Activated T-helper 1 cell treated with anti-CD3 and anti-CD28 coated beads, Interleukin-12 subunit alpha, Interleukin-12 subunit beta, Interleukin-2, Interleukin-4 antibody, amounts not matched to agents 30 ng/mL and 10 ng/mL and 1 ng/mL, durations not matched to agents 14 hours and 24 hours and 36 hours (primary cell): ENCODE measurements at regions not wholly inside any gene's neighbourhood (a gene's known extent, or its start where the extent isn't known, plus 50 kb on each side); places are given as distances from the start of the nearest gene placed in this dataset.
"Not testable (repeated sequence)": the region's sequence is repeated elsewhere in the genome, so short reads cannot be mapped to it uniquely, and the experiment has no call there.

Experiments used
- DNase-seq: peaks from one replicate; pipeline ENCODE4 v3.0.0; 2021; ENCODE audit warnings: low spot score
- H3K27ac Mint-ChIP-seq: one replicate; pipeline ENCODE4 v1.8.0; 2021; ENCODE audit warnings: mild to moderate bottlenecking, mixed read lengths
- H3K27me3 Mint-ChIP-seq: one replicate; pipeline ENCODE4 v1.8.0; 2022; ENCODE audit warnings: mild to moderate bottlenecking, moderate library complexity, mixed read lengths; ENCODE audit not compliant: insufficient read depth
- H3K36me3 Mint-ChIP-seq: one replicate; pipeline ENCODE4 v1.8.0; 2021; ENCODE audit warnings: low read depth, mixed read lengths
- H3K4me1 Mint-ChIP-seq: one replicate; pipeline ENCODE4 v1.8.0; 2021; ENCODE audit warnings: low read depth, mixed read lengths
- H3K4me3 Mint-ChIP-seq: one replicate; pipeline ENCODE4 v1.8.0; 2021; ENCODE audit warnings: mild to moderate bottlenecking, moderate library complexity, mixed read lengths
- H3K9me3 Mint-ChIP-seq: one replicate; pipeline ENCODE4 v1.8.0; 2021; ENCODE audit warnings: mixed read lengths
- intact Hi-C: fragments of 100-400 bp; cut with micrococcal nuclease; formaldehyde crosslinking; loops from one replicate; pipeline ENCODE4 v1.15.1; 2024

- Mint-ChIP-seq H3K9me3 (peaks cover 14% of the 10 kb centered on the region), H3K36me3 (no peaks in the 10 kb centered on the region), H3K27ac (no peak overlapping the region), H3K4me1 (no peaks in the 10 kb centered on the region), H3K4me3 (no peak overlapping the region), H3K27me3 (no peaks in the 10 kb centered on the region)
- intact Hi-C loops = no loop called here
- no peak for DNase-seq
Observed at GRCh38 chr1:104212239-104212638, 462.5 kb downstream of the AMY1C start.

GRCh38 chr1:104217395-104217986 is 467.8 kb downstream of the AMY1C start:
- intact Hi-C loops, H3K4me3 Mint-ChIP-seq, DNase-seq, H3K36me3 Mint-ChIP-seq, H3K27me3 Mint-ChIP-seq, H3K27ac Mint-ChIP-seq, H3K4me1 Mint-ChIP-seq: not testable (repeated sequence)
- H3K9me3 Mint-ChIP-seq = peaks cover 28% of the 10 kb centered on the region

GRCh38 chr1:104229860-104230259 is 480.2 kb downstream of the AMY1C start:
- no peaks in the 10 kb centered on the region for H3K27me3 Mint-ChIP-seq
- no peaks in the 10 kb centered on the region for H3K36me3 Mint-ChIP-seq
- intact Hi-C loops = no loop called here
- no peaks in the 10 kb centered on the region for H3K4me1 Mint-ChIP-seq
- H3K9me3 Mint-ChIP-seq = no peaks in the 10 kb centered on the region
- H3K27ac Mint-ChIP-seq = no peak overlapping the region
- DNase-seq = no peak
- no peak overlapping the region for H3K4me3 Mint-ChIP-seq

GRCh38 chr1:104231676-104232075 is 482.0 kb downstream of the AMY1C start:
- no peak overlapping the region for H3K4me3 Mint-ChIP-seq
- no peaks in the 10 kb centered on the region for H3K36me3 Mint-ChIP-seq
- no peaks in the 10 kb centered on the region for H3K4me1 Mint-ChIP-seq
- H3K9me3 Mint-ChIP-seq = no peaks in the 10 kb centered on the region
- intact Hi-C loops = no loop called here
- no peak overlapping the region for H3K27ac Mint-ChIP-seq
- DNase-seq = no peak
- no peaks in the 10 kb centered on the region for H3K27me3 Mint-ChIP-seq

- no peaks in the 10 kb centered on the region for H3K27me3 Mint-ChIP-seq
- no peaks in the 10 kb centered on the region for H3K4me1 Mint-ChIP-seq
- no peak for DNase-seq
- no peak overlapping the region for H3K4me3 Mint-ChIP-seq
- H3K27ac Mint-ChIP-seq = no peak overlapping the region
- H3K36me3 Mint-ChIP-seq = no peaks in the 10 kb centered on the region
- intact Hi-C loops = no loop called here
- no peaks in the 10 kb centered on the region for H3K9me3 Mint-ChIP-seq
Observed at GRCh38 chr1:104235141-104235540, 485.4 kb downstream of the AMY1C start.

GRCh38 chr1:104238991-104239390 is 489.3 kb downstream of the AMY1C start:
- Mint-ChIP-seq H3K9me3 (no peaks in the 10 kb centered on the region), H3K27ac (no peak overlapping the region), H3K27me3 (no peaks in the 10 kb centered on the region), H3K36me3 (no peaks in the 10 kb centered on the region), H3K4me3 (no peak overlapping the region), H3K4me1 (no peaks in the 10 kb centered on the region)
- intact Hi-C loops = no loop called here
- no peak for DNase-seq

- intact Hi-C loops = no loop called here
- no peaks in the 10 kb centered on the region for H3K4me1 Mint-ChIP-seq
- no peak overlapping the region for H3K27ac Mint-ChIP-seq
- H3K36me3 Mint-ChIP-seq = no peaks in the 10 kb centered on the region
- H3K9me3 Mint-ChIP-seq = no peaks in the 10 kb centered on the region
- no peak for DNase-seq
- H3K4me3 Mint-ChIP-seq = no peak overlapping the region
- no peaks in the 10 kb centered on the region for H3K27me3 Mint-ChIP-seq
Observed at GRCh38 chr1:104248385-104248784, 498.7 kb downstream of the AMY1C start.

- H3K4me3 Mint-ChIP-seq = no peak overlapping the region
- peaks cover 5% of the 10 kb centered on the region for H3K9me3 Mint-ChIP-seq
- H3K36me3 Mint-ChIP-seq = no peaks in the 10 kb centered on the region
- no peaks in the 10 kb centered on the region for H3K27me3 Mint-ChIP-seq
- no peak for DNase-seq
- intact Hi-C loops = no loop called here
- no peak overlapping the region for H3K27ac Mint-ChIP-seq
- no peaks in the 10 kb centered on the region for H3K4me1 Mint-ChIP-seq
Observed at GRCh38 chr1:104259481-104259880, 509.8 kb downstream of the AMY1C start.

GRCh38 chr1:104263110-104263509 is 513.4 kb downstream of the AMY1C start:
- H3K27ac Mint-ChIP-seq, H3K27me3 Mint-ChIP-seq, intact Hi-C loops, H3K9me3 Mint-ChIP-seq, H3K36me3 Mint-ChIP-seq, DNase-seq, H3K4me1 Mint-ChIP-seq, H3K4me3 Mint-ChIP-seq: not testable (repeated sequence)

- intact Hi-C loops = no loop called here
- Mint-ChIP-seq H3K4me1 (no peaks in the 10 kb centered on the region), H3K4me3 (no peak overlapping the region), H3K9me3 (peaks cover 9% of the 10 kb centered on the region), H3K27ac (no peak overlapping the region), H3K36me3 (no peaks in the 10 kb centered on the region), H3K27me3 (no peaks in the 10 kb centered on the region)
- DNase-seq = no peak
Observed at GRCh38 chr1:104264521-104264920, 514.8 kb downstream of the AMY1C start.

- no peak overlapping the region for H3K4me3 Mint-ChIP-seq
- no peak overlapping the region for H3K27ac Mint-ChIP-seq
- intact Hi-C loops = no loop called here
- no peaks in the 10 kb centered on the region for H3K27me3 Mint-ChIP-seq
- DNase-seq = no peak
- H3K4me1 Mint-ChIP-seq = no peaks in the 10 kb centered on the region
- no peaks in the 10 kb centered on the region for H3K36me3 Mint-ChIP-seq
- peaks cover 9% of the 10 kb centered on the region for H3K9me3 Mint-ChIP-seq
Observed at GRCh38 chr1:104265163-104265562, 515.5 kb downstream of the AMY1C start.

- H3K4me3 Mint-ChIP-seq = no peak overlapping the region
- no peaks in the 10 kb centered on the region for H3K27me3 Mint-ChIP-seq
- H3K9me3 Mint-ChIP-seq = peaks cover 9% of the 10 kb centered on the region
- no peaks in the 10 kb centered on the region for H3K36me3 Mint-ChIP-seq
- intact Hi-C loops = no loop called here
- no peak for DNase-seq
- H3K27ac Mint-ChIP-seq = no peak overlapping the region
- no peaks in the 10 kb centered on the region for H3K4me1 Mint-ChIP-seq
Observed at GRCh38 chr1:104266612-104267011, 516.9 kb downstream of the AMY1C start.

- H3K27ac Mint-ChIP-seq, H3K4me1 Mint-ChIP-seq, intact Hi-C loops, H3K9me3 Mint-ChIP-seq, H3K36me3 Mint-ChIP-seq, DNase-seq, H3K4me3 Mint-ChIP-seq, H3K27me3 Mint-ChIP-seq: not testable (repeated sequence)
Observed at GRCh38 chr1:104288322-104288721, 538.6 kb downstream of the AMY1C start.

GRCh38 chr1:104291156-104291555 is 541.5 kb downstream of the AMY1C start:
- intact Hi-C loops = no loop called here
- no peaks in the 10 kb centered on the region for H3K36me3 Mint-ChIP-seq
- DNase-seq = no peak
- no peaks in the 10 kb centered on the region for H3K4me1 Mint-ChIP-seq
- H3K27ac Mint-ChIP-seq = no peak overlapping the region
- H3K4me3 Mint-ChIP-seq = no peak overlapping the region
- H3K27me3 Mint-ChIP-seq = no peaks in the 10 kb centered on the region
- peaks cover 13% of the 10 kb centered on the region for H3K9me3 Mint-ChIP-seq
